HepG2 (cell line): ENCODE measurements at regions not wholly inside any gene's neighbourhood (a gene's known extent, or its start where the extent isn't known, plus 50 kb on each side); places are given as distances from the start of the nearest gene placed in this dataset.

ENCODE experiments used
- ATAC-seq: fragments of 200-7000 bp; cut with Tn5 transposase; 3 replicates; pipeline ENCODE4 v1.9.1; 2020; ENCODE audit warnings: mild to moderate bottlenecking, moderate library complexity
- BruUV-seq: library from RNA; stranded (reverse); fragments of 400-500 nt; replicated peaks from 2 replicates; lab custom pipeline; 2021; lab: Mats Ljungman, UMichigan
- CTCF ChIA-PET: fragments of 300-600 bp; formaldehyde crosslinking; extraction: SDS; loops from one replicate; lab custom pipeline; 2021; ENCODE audit warnings: low total read pairs, inconsistent platforms, low intra/inter-chr PET ratio; lab: Yijun Ruan, JAX
- POLR2A ChIA-PET: fragments of 350-600 bp; sonication (Branson Sonifier 250); formaldehyde crosslinking; loops from one replicate; lab custom pipeline; 2020; ENCODE audit warnings: antibody characterized with exemption, inconsistent platforms; lab: Yijun Ruan, JAX
- DNase-seq: peaks from one replicate; pipeline ENCODE4 v3.0.0-alpha.2; 2015; ENCODE audit warnings: low spot score
- FAIRE-seq: peaks from 3 replicates; lab custom pipeline; 2011; peaks lifted over from hg19 to GRCh38; lab: Jason Lieb, UNC
- H2AFZ ChIP-seq: one replicate; pipeline ENCODE4 v1.6.1; 2011; ENCODE audit warnings: low read length, inconsistent platforms
- H3K27ac ChIP-seq: fragments of 300-600 bp; 3 replicates; pipeline ENCODE4 v1.8.0; 2011; ENCODE audit warnings: mixed run types, mild to moderate bottlenecking, mixed read lengths, low read length, inconsistent platforms; ENCODE audit not compliant: insufficient read depth; ENCODE audit errors: extremely low read length
- H3K27me3 ChIP-seq, 2 experiments: fragments of 200-600 bp in 1 of 2; 2 replicates in 1 of 2; 3 replicates in 1 of 2; pipeline versions ENCODE4 v1.6.0 to v1.8.0; 2011; ENCODE audit warnings: low read length in 2 of 2, mild to moderate bottlenecking in 2 of 2, moderate library complexity in 2 of 2, inconsistent platforms in 1 of 2; ENCODE audit not compliant: insufficient read depth in 2 of 2, control insufficient read depth in 1 of 2
- H3K36me3 ChIP-seq, 2 experiments: fragments of 200-600 bp in 1 of 2; replicated peaks in 1 of 2; 2 replicates in 1 of 2; 3 replicates in 1 of 2; pipeline versions ENCODE4 v1.5.1 to v1.8.0; 2011; ENCODE audit warnings: low read length in 2 of 2, inconsistent platforms in 1 of 2; ENCODE audit not compliant: insufficient read depth in 2 of 2, control insufficient read depth in 1 of 2
- H3K4me1 ChIP-seq: 2 replicates; pipeline ENCODE4 v1.5.1; 2012; ENCODE audit warnings: low read length, inconsistent platforms; ENCODE audit not compliant: insufficient read depth
- H3K4me2 ChIP-seq: 2 replicates; pipeline ENCODE4 v1.6.0; 2011; ENCODE audit warnings: low read depth, low read length, inconsistent platforms
- H3K4me3 ChIP-seq, 3 experiments: fragments of 200-600 bp in 1 of 3; sonication (generic), shearing (Covaris generic) in 1 of 3; replicated peaks in 1 of 3; 2 replicates each; pipeline ENCODE4 v1.5.1; 2011 to 2016; ENCODE audit warnings: low read length in 3 of 3, inconsistent platforms in 2 of 3, low read depth in 2 of 3, mild to moderate bottlenecking in 2 of 3, control low read depth in 1 of 3, mixed read lengths in 1 of 3; ENCODE audit not compliant: insufficient read depth in 1 of 3
- H3K79me2 ChIP-seq: one replicate; pipeline ENCODE4 v1.6.1; 2011; ENCODE audit warnings: low read length, inconsistent platforms; ENCODE audit not compliant: insufficient read depth
- H3K9ac ChIP-seq: 2 replicates; pipeline ENCODE4 v1.6.0; 2011; ENCODE audit warnings: mild to moderate bottlenecking, low read depth, low read length, inconsistent platforms; ENCODE audit not compliant: insufficient read depth
- H3K9me3 ChIP-seq: 2 replicates; pipeline ENCODE4 v1.5.1; 2012; ENCODE audit warnings: mild to moderate bottlenecking, low read length
- H4K20me1 ChIP-seq: 2 replicates; pipeline ENCODE4 v1.6.0; 2011; ENCODE audit warnings: inconsistent platforms, mild to moderate bottlenecking, low read length, moderate library complexity; ENCODE audit not compliant: insufficient read depth
- ATF7 ChIP-seq, 2 experiments: fragments of 450-650 bp in 1 of 2; sonication (generic) in 1 of 2; formaldehyde crosslinking in 1 of 2; IDR thresholded peaks; 2 replicates each; pipeline versions ENCODE4 v1.4.0 to v1.6.1; 2016 to 2020; ENCODE audit warnings: antibody characterized with exemption in 1 of 2, mild to moderate bottlenecking in 1 of 2, missing genetic modification reagents in 1 of 2
- ATM ChIP-seq: fragments of 450-650 bp; IDR thresholded peaks from 2 replicates; pipeline ENCODE4 v1.7.1; 2017; ENCODE audit warnings: mild to moderate bottlenecking, borderline replicate concordance
- ETS1 ChIP-seq: sonication (generic); formaldehyde crosslinking; IDR thresholded peaks from 2 replicates; pipeline ENCODE4 v1.4.0; 2020; ENCODE audit warnings: missing genetic modification reagents
- GTF2F1 ChIP-seq: fragments of 150-350 bp; IDR thresholded peaks from 2 replicates; pipeline ENCODE4 v1.6.1; 2014; ENCODE audit warnings: low read length
- HOXD1 ChIP-seq: sonication (generic); formaldehyde crosslinking; IDR thresholded peaks from 2 replicates; pipeline ENCODE4 v1.5.0; 2020; ENCODE audit warnings: missing genetic modification reagents
- ISX ChIP-seq: sonication (generic); formaldehyde crosslinking; conservative IDR thresholded peaks from 2 replicates; pipeline ENCODE4 v1.5.0; 2020; ENCODE audit warnings: missing genetic modification reagents
- NPAS2 ChIP-seq: sonication (generic); formaldehyde crosslinking; IDR thresholded peaks from 2 replicates; pipeline ENCODE4 v1.8.0; 2022; ENCODE audit warnings: mild to moderate bottlenecking, missing genetic modification reagents, borderline replicate concordance
- NRL ChIP-seq: sonication (generic); formaldehyde crosslinking; IDR thresholded peaks from 2 replicates; pipeline ENCODE4 v1.5.0; 2020; ENCODE audit warnings: missing genetic modification reagents, mild to moderate bottlenecking, moderate library complexity, borderline replicate concordance
- PAF1 ChIP-seq: IDR thresholded peaks from 2 replicates; pipeline ENCODE4 v1.6.1; 2016; ENCODE audit warnings: missing genetic modification reagents, missing compliant biosample characterization
- PCBP1 ChIP-seq: fragments of 200-400 bp; formaldehyde crosslinking; IDR thresholded peaks from 2 replicates; pipeline ENCODE4 v1.6.1; 2017; ENCODE audit warnings: mild to moderate bottlenecking, low read depth, low read length, borderline replicate concordance
- REPIN1 ChIP-seq: sonication (generic); formaldehyde crosslinking; IDR thresholded peaks from 2 replicates; pipeline ENCODE4 v1.8.0; 2022; ENCODE audit warnings: missing genetic modification reagents, low read depth, mild to moderate bottlenecking, borderline replicate concordance
- SP2 ChIP-seq: sonication (generic); formaldehyde crosslinking; IDR thresholded peaks from 2 replicates; pipeline ENCODE4 v1.5.1; 2020; ENCODE audit warnings: mild to moderate bottlenecking, missing genetic modification reagents
- TRIM24 ChIP-seq: sonication (generic); formaldehyde crosslinking; IDR thresholded peaks from 2 replicates; pipeline ENCODE4 v1.8.0; 2022; ENCODE audit warnings: mild to moderate bottlenecking, missing genetic modification reagents
- ZNF446 ChIP-seq: sonication (generic); formaldehyde crosslinking; IDR thresholded peaks from 2 replicates; pipeline ENCODE4 v1.5.0; 2020; ENCODE audit warnings: mild to moderate bottlenecking, missing genetic modification reagents
- ZNF484 ChIP-seq: sonication (generic); formaldehyde crosslinking; IDR thresholded peaks from 2 replicates; pipeline ENCODE4 v1.5.1; 2020; ENCODE audit warnings: mild to moderate bottlenecking, low read depth, missing genetic modification reagents, borderline replicate concordance
- ZNF7 ChIP-seq: IDR thresholded peaks from 2 replicates; pipeline ENCODE4 v1.6.1; 2016; ENCODE audit warnings: missing biosample characterization, missing genetic modification reagents
- ZNF775 ChIP-seq: sonication (generic); formaldehyde crosslinking; IDR thresholded peaks from 2 replicates; pipeline ENCODE4 v1.4.0; 2020; ENCODE audit warnings: missing genetic modification reagents, mild to moderate bottlenecking, moderate library complexity, borderline replicate concordance
- ZZZ3 ChIP-seq: sonication (generic); formaldehyde crosslinking; IDR thresholded peaks from 2 replicates; pipeline ENCODE4 v1.4.0; 2020; ENCODE audit warnings: missing genetic modification reagents, mild to moderate bottlenecking, borderline replicate concordance
- WGBS: methylation state at CpG from one replicate; pipeline ENCODE4 v1.1.6; 2017; ENCODE audit warnings: low lambda C conversion rate; 5-methylcytosine and 5-hydroxymethylcytosine counted together
- in situ Hi-C: cut with HindIII; loops from 2 replicates; pipeline ENCODE4 v1.10.0; 2017; ENCODE audit warnings: low pct_unique_long_range_greater_than_20kb; ENCODE audit not compliant: extremely low pct_ligation_motif_present
- intact Hi-C: fragments of 100-400 bp; cut with micrococcal nuclease; formaldehyde crosslinking; loops from one replicate; pipeline ENCODE4 v1.10.0; 2022; ENCODE audit not compliant: unreplicated experiment
- TF ChIP-seq, protein P1 (sequence below): sonication (generic); formaldehyde crosslinking; IDR thresholded peaks from 2 replicates; pipeline ENCODE4 v1.4.0; 2020; ENCODE audit warnings: missing genetic modification reagents

- ATAC-seq, result no peak
- WGBS, result 14% methylated on average over 2 of the region's 2 CpGs
- no peaks in the 10 kb centered on the region for H4K20me1 ChIP-seq
- no peaks in the 10 kb centered on the region for H3K9me3 ChIP-seq
- DNase-seq, result no peak
- no peaks in the 10 kb centered on the region for H3K27me3 ChIP-seq
- no peaks in the 10 kb centered on the region for H3K79me2 ChIP-seq
- POLR2A ChIA-PET, result no interaction called here
- no peak for FAIRE-seq
- H3K4me3 ChIP-seq, result no peak overlapping the region
- no peaks in the 10 kb centered on the region for H3K4me1 ChIP-seq
- no peak overlapping the region for H2AFZ ChIP-seq
- CTCF ChIA-PET, result no interaction called here
- no TSS peak for BruUV-seq
- in situ Hi-C loops (no loop called here), intact Hi-C loops (no loop called here)
- H3K9ac ChIP-seq, result no peak overlapping the region
- H3K27ac ChIP-seq, result no peak overlapping the region
- TF ChIP-seq PAF1 (no peak), REPIN1 (CRISPR knock-in tag) (no peak), ZNF7 (CRISPR knock-in tag) (no peak)
- TF ChIP-seq, all 625 proteins: peak for 0
- no peak overlapping the region for H3K4me2 ChIP-seq
- H3K36me3 ChIP-seq, result no peaks in the 10 kb centered on the region
These were observed 145.7 kb downstream of the RELL1 start for GRCh38 chr4:37540486-37540885.

- no peak for ATAC-seq
- intact Hi-C loops, result no loop called here
- in situ Hi-C loops, result no loop called here
- Histone ChIP-seq H3K4me3 (no peak overlapping the region), H3K27me3 (no peaks in the 10 kb centered on the region), H3K36me3 (no peaks in the 10 kb centered on the region), H2AFZ (no peak overlapping the region), H3K79me2 (no peaks in the 10 kb centered on the region), H3K9me3 (no peaks in the 10 kb centered on the region), H4K20me1 (no peaks in the 10 kb centered on the region), H3K4me1 (no peaks in the 10 kb centered on the region), H3K27ac (no peak overlapping the region), H3K9ac (no peak overlapping the region), H3K4me2 (no peak overlapping the region)
- TF ChIP-seq ZZZ3 (CRISPR knock-in tag), result no peak
- TF ChIP-seq PCBP1, result no peak
- TF ChIP-seq TRIM24 (CRISPR knock-in tag), result no peak
- no peak for TF ChIP-seq SP2 (CRISPR knock-in tag)
- no peak for TF ChIP-seq ZNF446 (CRISPR knock-in tag)
- TF ChIP-seq ZNF775, result no peak
- no peak for TF ChIP-seq ATF7 (IDR thresholded peaks at IDR 0.05)
- no peak for TF ChIP-seq ATF7 (CRISPR knock-in tag; IDR thresholded peaks at IDR 0.05)
- TF ChIP-seq, protein P1, sequence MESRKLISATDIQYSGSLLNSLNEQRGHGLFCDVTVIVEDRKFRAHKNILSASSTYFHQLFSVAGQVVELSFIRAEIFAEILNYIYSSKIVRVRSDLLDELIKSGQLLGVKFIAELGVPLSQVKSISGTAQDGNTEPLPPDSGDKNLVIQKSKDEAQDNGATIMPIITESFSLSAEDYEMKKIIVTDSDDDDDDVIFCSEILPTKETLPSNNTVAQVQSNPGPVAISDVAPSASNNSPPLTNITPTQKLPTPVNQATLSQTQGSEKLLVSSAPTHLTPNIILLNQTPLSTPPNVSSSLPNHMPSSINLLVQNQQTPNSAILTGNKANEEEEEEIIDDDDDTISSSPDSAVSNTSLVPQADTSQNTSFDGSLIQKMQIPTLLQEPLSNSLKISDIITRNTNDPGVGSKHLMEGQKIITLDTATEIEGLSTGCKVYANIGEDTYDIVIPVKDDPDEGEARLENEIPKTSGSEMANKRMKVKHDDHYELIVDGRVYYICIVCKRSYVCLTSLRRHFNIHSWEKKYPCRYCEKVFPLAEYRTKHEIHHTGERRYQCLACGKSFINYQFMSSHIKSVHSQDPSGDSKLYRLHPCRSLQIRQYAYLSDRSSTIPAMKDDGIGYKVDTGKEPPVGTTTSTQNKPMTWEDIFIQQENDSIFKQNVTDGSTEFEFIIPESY (CRISPR knock-in tag), result no peak
- no peak for TF ChIP-seq NPAS2 (CRISPR knock-in tag)
- no peak for TF ChIP-seq ZNF484
- no peak for TF ChIP-seq HOXD1
- no peak for TF ChIP-seq ATM
- TF ChIP-seq ETS1 (CRISPR knock-in tag), result no peak
- TF ChIP-seq NRL (CRISPR knock-in tag), result no peak
- TF ChIP-seq GTF2F1, result no peak
- no peak for TF ChIP-seq ISX (CRISPR knock-in tag)
- CTCF ChIA-PET, result no interaction called here
- FAIRE-seq, result no peak
- WGBS, result 57% methylated on average over 7 of the region's 7 CpGs
- POLR2A ChIA-PET, result no interaction called here
- no TSS peak for BruUV-seq
- no peak for DNase-seq
These were observed 147.2 kb downstream of the RELL1 start for GRCh38 chr4:37538931-37539330.
